ENCODE measurements at regions not wholly inside any gene's neighbourhood (a gene's known extent, or its start where the extent isn't known, plus 50 kb on each side); places are given as distances from the start of the nearest gene placed in this dataset.

- Histone ChIP-seq H3K27me3 (ENCODE audit: insufficient read depth, low read length) (no peaks in the 10 kb centered on the region), H3K4me2 (ENCODE audit: insufficient read depth, low read length) (no peak overlapping the region), H3K27ac (ENCODE audit: low read depth, low read length) (no peak overlapping the region), H3K4me3 (ENCODE audit: insufficient read depth, low read length) (no peak overlapping the region), H3K36me3 (ENCODE audit: insufficient read depth, low read length) (no peaks in the 10 kb centered on the region), H3K4me1 (ENCODE audit: insufficient read depth, low read length) (no peaks in the 10 kb centered on the region), H4K20me1 (ENCODE audit: insufficient read depth, low read length) (no peaks in the 10 kb centered on the region), H3K9me3 (ENCODE audit: low read depth, low read length) (peaks cover 2% of the 10 kb centered on the region), H2AFZ (ENCODE audit: low read length) (no peak overlapping the region), H3K79me2 (ENCODE audit: insufficient read depth, low read length) (no peaks in the 10 kb centered on the region)
- peak; percentile 54 for DNase-seq (ENCODE audit: insufficient read length, low spot score, missing footprints)
- TF ChIP-seq, protein P1, sequence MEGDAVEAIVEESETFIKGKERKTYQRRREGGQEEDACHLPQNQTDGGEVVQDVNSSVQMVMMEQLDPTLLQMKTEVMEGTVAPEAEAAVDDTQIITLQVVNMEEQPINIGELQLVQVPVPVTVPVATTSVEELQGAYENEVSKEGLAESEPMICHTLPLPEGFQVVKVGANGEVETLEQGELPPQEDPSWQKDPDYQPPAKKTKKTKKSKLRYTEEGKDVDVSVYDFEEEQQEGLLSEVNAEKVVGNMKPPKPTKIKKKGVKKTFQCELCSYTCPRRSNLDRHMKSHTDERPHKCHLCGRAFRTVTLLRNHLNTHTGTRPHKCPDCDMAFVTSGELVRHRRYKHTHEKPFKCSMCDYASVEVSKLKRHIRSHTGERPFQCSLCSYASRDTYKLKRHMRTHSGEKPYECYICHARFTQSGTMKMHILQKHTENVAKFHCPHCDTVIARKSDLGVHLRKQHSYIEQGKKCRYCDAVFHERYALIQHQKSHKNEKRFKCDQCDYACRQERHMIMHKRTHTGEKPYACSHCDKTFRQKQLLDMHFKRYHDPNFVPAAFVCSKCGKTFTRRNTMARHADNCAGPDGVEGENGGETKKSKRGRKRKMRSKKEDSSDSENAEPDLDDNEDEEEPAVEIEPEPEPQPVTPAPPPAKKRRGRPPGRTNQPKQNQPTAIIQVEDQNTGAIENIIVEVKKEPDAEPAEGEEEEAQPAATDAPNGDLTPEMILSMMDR (IDR thresholded peaks at IDR 0.05; ENCODE audit: extremely low read depth, low read depth, low read length): no peak
Observed at GRCh38 chr6:169920359-169921020, 169.1 kb downstream of the ERMARD start.

- TF ChIP-seq, protein P1 (IDR thresholded peaks at IDR 0.05; ENCODE audit: extremely low read depth, low read depth, low read length): no peak
- H2AFZ ChIP-seq (ENCODE audit: low read length): no peak overlapping the region
- no peaks in the 10 kb centered on the region for H3K4me1 ChIP-seq (ENCODE audit: insufficient read depth, low read length)
- no peaks in the 10 kb centered on the region for H3K27me3 ChIP-seq (ENCODE audit: insufficient read depth, low read length)
- H3K9me3 ChIP-seq (ENCODE audit: low read depth, low read length): peaks cover under 1% of the 10 kb centered on the region
- H3K79me2 ChIP-seq (ENCODE audit: insufficient read depth, low read length): no peaks in the 10 kb centered on the region
- peak; percentile 19 for DNase-seq (ENCODE audit: insufficient read length, low spot score, missing footprints)
- no peaks in the 10 kb centered on the region for H4K20me1 ChIP-seq (ENCODE audit: insufficient read depth, low read length)
- H3K36me3 ChIP-seq (ENCODE audit: insufficient read depth, low read length): no peaks in the 10 kb centered on the region
- no peak overlapping the region for H3K27ac ChIP-seq (ENCODE audit: low read depth, low read length)
- no peak overlapping the region for H3K4me3 ChIP-seq (ENCODE audit: insufficient read depth, low read length)
- H3K4me2 ChIP-seq (ENCODE audit: insufficient read depth, low read length): no peak overlapping the region
Observed at GRCh38 chr6:169918954-169919549, 167.6 kb downstream of the ERMARD start.

- no peak overlapping the region for H3K27ac ChIP-seq (ENCODE audit: low read depth, low read length)
- no peaks in the 10 kb centered on the region for H3K4me1 ChIP-seq (ENCODE audit: insufficient read depth, low read length)
- no peaks in the 10 kb centered on the region for H4K20me1 ChIP-seq (ENCODE audit: insufficient read depth, low read length)
- no peaks in the 10 kb centered on the region for H3K27me3 ChIP-seq (ENCODE audit: insufficient read depth, low read length)
- TF ChIP-seq, protein P1 (IDR thresholded peaks at IDR 0.05; ENCODE audit: extremely low read depth, low read depth, low read length): no peak
- no peaks in the 10 kb centered on the region for H3K9me3 ChIP-seq (ENCODE audit: low read depth, low read length)
- peak; percentile 68 for DNase-seq (ENCODE audit: insufficient read length, low spot score, missing footprints)
- no peak overlapping the region for H3K4me2 ChIP-seq (ENCODE audit: insufficient read depth, low read length)
- H3K4me3 ChIP-seq (ENCODE audit: insufficient read depth, low read length): no peak overlapping the region
- H2AFZ ChIP-seq (ENCODE audit: low read length): no peak overlapping the region
- no peaks in the 10 kb centered on the region for H3K79me2 ChIP-seq (ENCODE audit: insufficient read depth, low read length)
- H3K36me3 ChIP-seq (ENCODE audit: insufficient read depth, low read length): no peaks in the 10 kb centered on the region
Observed at GRCh38 chr6:169918239-169918953, 167.0 kb downstream of the ERMARD start.

DNA sequence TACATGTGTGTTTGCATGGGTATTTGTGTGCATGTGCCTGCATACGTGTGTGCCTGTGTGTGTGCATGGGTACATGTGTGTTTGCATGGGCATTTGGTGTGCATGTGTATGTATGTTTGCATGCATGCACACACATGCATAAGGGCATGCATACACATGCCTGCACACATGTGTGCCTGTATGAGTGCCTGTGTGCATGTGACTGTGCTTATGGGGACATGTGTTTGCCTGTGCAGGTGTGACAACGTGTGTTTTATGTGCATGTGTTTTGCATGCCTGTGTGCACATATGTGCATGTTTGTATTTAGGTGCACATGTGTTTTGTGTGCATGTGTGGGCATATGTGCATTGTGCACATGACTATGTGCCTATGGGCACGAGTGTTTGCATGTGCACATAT lies 165.7 kb downstream of the ERMARD start:
- Histone ChIP-seq H2AFZ (ENCODE audit: low read length) (no peak overlapping the region), H4K20me1 (ENCODE audit: insufficient read depth, low read length) (no peaks in the 10 kb centered on the region), H3K4me2 (ENCODE audit: insufficient read depth, low read length) (no peak overlapping the region), H3K79me2 (ENCODE audit: insufficient read depth, low read length) (no peaks in the 10 kb centered on the region), H3K27me3 (ENCODE audit: insufficient read depth, low read length) (no peaks in the 10 kb centered on the region), H3K27ac (ENCODE audit: low read depth, low read length) (no peak overlapping the region), H3K36me3 (ENCODE audit: insufficient read depth, low read length) (no peaks in the 10 kb centered on the region), H3K4me1 (ENCODE audit: insufficient read depth, low read length) (no peaks in the 10 kb centered on the region), H3K4me3 (ENCODE audit: insufficient read depth, low read length) (no peak overlapping the region), H3K9me3 (ENCODE audit: low read depth, low read length) (no peaks in the 10 kb centered on the region)
- TF ChIP-seq, protein P1 (IDR thresholded peaks at IDR 0.05; ENCODE audit: extremely low read depth, low read depth, low read length): no peak
- peak; percentile 8 for DNase-seq (ENCODE audit: insufficient read length, low spot score, missing footprints)

Data from osteoblast (primary cell).